SIG-M5 treated with dmso at 0.1 percent for 504 hours (cell line): ENCODE measurements at regions not wholly inside any gene's neighbourhood (a gene's known extent, or its start where the extent isn't known, plus 50 kb on each side); places are given as distances from the start of the nearest gene placed in this dataset.
"Not testable (repeated sequence)": the region's sequence is repeated elsewhere in the genome, so short reads cannot be mapped to it uniquely, and the experiment has no call there.

Experiments used
- DNase-seq: peaks from one replicate; lab custom pipeline; 2025; ENCODE audit not compliant: unreplicated experiment; lab: John Stamatoyannopoulos, UW

GRCh38 chr3:177646749-177647148, 449.5 kb upstream of the TBL1XR1 start:
- no peak for DNase-seq

DNA sequence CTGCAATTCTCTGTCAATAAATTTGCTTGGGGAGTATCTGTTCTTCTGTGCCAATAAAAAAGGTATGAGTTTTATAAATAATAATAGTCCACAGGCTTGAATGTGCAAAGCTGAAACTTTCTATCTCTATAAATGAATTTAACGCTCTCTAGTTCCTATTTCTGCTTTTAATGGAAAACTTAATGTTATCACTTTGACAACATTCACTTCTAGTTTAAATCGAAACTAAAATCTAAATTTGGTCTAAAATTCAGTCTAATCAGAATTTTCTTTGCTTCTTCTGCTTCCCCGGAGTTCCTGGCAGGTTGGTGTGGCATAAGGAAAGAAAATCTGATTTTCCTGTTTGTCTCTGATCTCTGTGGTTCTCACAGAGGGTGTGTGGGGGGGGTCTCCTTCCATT, 450.1 kb upstream of the TBL1XR1 start:
- no peak for DNase-seq

GRCh38 chr3:177647876-177648275, 450.6 kb upstream of the TBL1XR1 start:
- DNase-seq = no peak

DNA sequence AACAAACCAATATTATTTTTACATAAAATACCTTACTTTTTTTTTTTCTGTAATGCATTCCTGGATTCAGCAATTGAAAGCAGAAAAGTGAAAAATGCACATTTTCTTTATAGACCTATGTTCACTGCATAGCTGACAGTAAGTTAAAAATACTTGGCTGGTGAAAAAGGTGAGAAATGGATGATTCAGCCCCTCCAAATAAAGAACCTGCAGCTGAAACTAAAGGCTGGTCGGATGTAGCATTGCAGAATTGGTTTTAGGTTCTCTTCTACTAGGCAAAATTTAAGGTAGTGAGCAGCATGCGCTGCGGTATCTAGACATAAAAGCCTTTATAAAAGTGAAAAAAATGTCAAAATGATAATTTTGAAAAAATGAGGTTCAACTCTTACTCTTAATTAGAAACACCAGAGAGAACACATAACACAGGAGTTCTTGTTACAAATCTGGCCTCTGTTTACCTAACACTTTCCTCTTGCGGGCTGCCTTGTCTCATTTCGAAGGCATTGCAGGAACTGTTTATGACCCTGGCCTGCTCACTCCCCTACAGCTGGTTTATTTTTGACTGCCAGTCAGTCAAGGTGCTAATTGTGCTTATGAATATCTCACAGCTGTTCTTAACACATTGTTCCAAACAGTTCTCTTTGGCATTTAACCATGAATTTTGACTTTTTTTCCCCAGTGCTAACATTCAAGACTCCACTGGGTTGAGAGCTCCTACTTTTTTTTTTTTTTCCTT, 455.4 kb upstream of the TBL1XR1 start:
- DNase-seq = no peak

GRCh38 chr3:177657243-177657642, 460.0 kb upstream of the TBL1XR1 start:
- DNase-seq = no peak

GRCh38 chr3:177658354-177658753, 461.1 kb upstream of the TBL1XR1 start:
- no peak for DNase-seq

GRCh38 chr3:177664380-177665103, 467.3 kb upstream of the TBL1XR1 start:
- DNase-seq = not testable (repeated sequence)

GRCh38 chr3:177665122-177665808, 468.0 kb upstream of the TBL1XR1 start:
- no peak for DNase-seq

- no peak for DNase-seq
Observed at GRCh38 chr3:177672252-177672911, 475.1 kb upstream of the TBL1XR1 start.

GRCh38 chr3:177673112-177673914, 476.0 kb upstream of the TBL1XR1 start:
- peak; percentile 1 for DNase-seq

- DNase-seq = no peak
Observed at GRCh38 chr3:177674186-177674585, 476.9 kb upstream of the TBL1XR1 start.

- no peak for DNase-seq
Observed at GRCh38 chr3:177676148-177676547, 478.9 kb upstream of the TBL1XR1 start.

DNA sequence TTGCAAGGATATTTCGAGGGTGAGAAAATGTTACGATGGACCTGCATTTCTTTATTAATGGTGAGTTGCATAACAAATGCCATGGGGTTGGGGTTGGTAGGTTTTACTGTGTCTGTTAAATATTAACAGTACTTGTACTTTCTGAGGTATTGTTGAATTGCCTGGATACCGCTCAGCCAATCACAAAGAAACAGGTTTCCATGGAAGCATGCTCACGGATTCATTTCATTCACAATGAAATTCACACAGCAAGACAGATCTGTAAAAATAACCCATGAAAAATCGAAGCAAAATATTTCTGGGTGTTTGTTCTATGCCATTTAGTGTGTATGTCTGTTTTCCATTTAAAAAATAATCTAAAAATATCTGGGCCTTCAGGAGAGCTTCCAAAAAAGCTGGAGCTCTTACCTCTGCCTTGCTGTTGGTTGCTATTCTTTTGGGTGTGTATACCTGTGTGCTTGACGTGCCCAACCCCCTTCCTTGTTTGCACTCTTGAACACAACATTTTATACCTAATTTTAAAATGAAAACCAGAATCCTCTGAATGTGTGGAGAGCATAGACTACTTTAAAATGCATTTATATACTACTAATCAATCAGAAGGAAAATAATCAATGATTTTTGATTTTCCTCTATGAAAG, 479.8 kb upstream of the TBL1XR1 start:
- no peak for DNase-seq

DNA sequence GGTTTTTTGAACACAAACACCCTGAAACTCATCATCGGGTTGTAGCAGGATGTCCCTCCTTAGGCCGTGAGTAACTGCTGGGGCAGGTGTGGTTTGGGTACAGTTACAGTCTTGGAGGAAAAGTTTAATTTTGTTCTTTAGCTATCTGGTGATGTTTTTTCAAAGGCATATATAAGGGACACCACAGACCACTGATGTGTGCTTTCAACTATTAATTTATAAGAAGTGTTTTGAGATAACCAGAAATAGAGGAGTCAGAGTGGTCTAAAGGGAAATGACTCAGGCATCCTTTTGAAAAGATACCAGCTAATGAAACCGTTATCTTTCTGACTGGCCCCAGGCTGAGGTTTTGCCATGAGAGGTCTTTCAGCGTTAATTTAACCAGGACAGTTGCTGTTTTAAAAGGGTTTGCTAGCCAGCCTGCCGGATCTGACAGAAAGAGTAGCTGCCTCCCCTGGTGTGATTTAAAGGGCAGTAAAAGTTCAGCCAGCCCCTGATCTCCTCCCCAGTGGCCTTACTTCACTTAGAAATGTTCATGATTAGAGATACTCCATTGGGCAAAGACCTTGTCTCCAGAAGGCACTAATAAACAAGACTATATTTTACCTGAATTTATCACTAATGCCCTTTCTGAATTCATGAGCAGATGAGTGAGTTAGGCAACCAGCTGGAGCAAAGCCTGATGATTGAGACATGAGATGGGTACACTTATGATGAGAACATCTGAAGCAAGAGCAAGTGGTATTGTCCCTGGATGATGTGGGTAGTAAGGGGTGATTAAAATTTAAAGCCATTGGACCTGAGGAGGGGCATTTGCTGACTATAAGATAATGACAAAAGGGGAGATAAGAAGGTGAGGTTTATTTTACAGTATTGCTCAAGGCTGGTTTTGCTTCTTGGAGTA, 482.5 kb upstream of the TBL1XR1 start:
- DNase-seq = no peak

- no peak for DNase-seq
Observed at GRCh38 chr3:177680472-177680821, 483.2 kb upstream of the TBL1XR1 start.

DNA sequence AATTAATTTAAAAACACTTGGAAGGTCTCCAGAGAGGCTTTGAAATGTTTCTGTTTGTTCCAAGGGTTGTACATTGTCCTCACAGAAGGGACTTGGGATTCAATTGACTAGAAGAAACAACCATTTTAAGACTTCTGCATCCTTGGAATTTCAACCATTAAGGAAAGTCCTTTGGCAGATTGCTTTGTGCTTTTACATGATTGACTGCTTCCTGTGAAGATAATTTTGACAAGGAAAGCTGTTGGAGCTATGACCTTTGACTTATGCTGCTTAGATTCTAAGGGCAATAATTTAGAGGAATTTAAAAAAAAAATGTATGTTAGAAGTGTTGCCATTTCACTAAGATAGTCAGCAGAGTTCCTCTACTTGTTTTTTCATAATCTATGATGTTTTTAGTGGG, 483.9 kb upstream of the TBL1XR1 start:
- DNase-seq = no peak

DNA sequence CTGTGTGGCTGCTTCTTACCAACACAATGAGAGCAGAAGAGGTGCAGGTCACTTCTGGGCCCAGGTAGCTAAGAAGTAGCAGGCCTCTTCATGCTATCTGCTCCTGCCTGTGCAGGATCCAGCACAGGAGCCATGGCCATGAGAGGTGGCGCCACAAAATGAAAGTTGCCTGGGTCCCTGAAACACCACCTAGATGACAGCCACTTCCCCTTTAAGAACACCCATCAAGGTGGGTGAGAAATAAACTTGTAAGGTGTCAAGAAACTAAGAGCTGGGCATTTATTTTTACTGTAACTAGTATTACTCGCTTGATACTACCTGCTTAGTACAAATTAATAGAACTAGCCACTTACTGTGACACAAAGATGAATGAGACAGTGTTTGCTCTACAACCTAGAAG, 484.6 kb upstream of the TBL1XR1 start:
- DNase-seq = no peak

DNA sequence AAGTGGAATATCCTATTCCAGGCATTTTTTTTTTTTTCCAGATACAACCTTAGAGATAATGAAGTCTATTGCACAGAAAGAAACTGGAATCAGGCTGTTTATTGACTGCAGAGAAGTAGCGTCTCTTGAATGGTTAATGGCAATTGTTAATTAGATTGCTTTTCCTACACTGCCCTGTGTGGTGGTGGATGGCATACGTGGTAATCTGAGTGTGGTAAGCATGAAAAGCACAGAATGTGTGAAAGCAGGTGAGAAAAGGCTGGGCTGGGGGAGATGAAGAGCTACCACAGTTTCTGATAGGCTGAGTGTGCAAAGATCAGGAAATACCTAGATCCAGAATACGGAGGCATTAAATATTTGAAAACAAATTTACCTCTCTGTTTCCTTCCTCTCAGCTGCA, 486.3 kb upstream of the TBL1XR1 start:
- DNase-seq = no peak

- DNase-seq = no peak
Observed at GRCh38 chr3:177686671-177687070, 489.4 kb upstream of the TBL1XR1 start.
